OCI-LY3 (cell line): ENCODE measurements at regions not wholly inside any gene's neighbourhood (a gene's known extent, or its start where the extent isn't known, plus 50 kb on each side); places are given as distances from the start of the nearest gene placed in this dataset.
A peak's percentile ranks its signal among the peaks of the same experiment; 100 is the strongest.

ENCODE experiments used
- CTCF ChIP-seq: fragments of 200-600, 300-600 bp; sonication (generic); IDR thresholded peaks from 2 replicates; pipeline ENCODE4 v1.5.1; 2014; ENCODE audit warnings: antibody characterized with exemption, low read length, low read depth
- EZH2phosphoT487 ChIP-seq: fragments of 200-600 bp; shearing (Covaris generic); IDR thresholded peaks from 2 replicates; pipeline ENCODE4 v1.6.1; 2018; ENCODE audit warnings: antibody characterized with exemption, mixed run types, low read depth

- TF ChIP-seq EZH2phosphoT487: no peak
- TF ChIP-seq CTCF: 0 out of 2 replicates have a peak, but pooled peaks have one; percentile 5
Measured at GRCh38 chr7:110486549-110486948, 604.4 kb upstream of the LRRN3 start.
